Stimulated activated naive CD8-positive, alpha-beta T cell treated with anti-CD3 and anti-CD28 coated beads, Interleukin-15, Interleukin-2, amounts not matched to agents 100 ng/mL and 50 ng/mL, for 24 hours (primary cell): ENCODE measurements at regions not wholly inside any gene's neighbourhood (a gene's known extent, or its start where the extent isn't known, plus 50 kb on each side); places are given as distances from the start of the nearest gene placed in this dataset.
"Not testable (repeated sequence)": the region's sequence is repeated elsewhere in the genome, so short reads cannot be mapped to it uniquely, and the experiment has no call there.

Source experiments
- H3K27ac Mint-ChIP-seq: one replicate; pipeline ENCODE4 v1.8.0; 2021; ENCODE audit warnings: mild to moderate bottlenecking, mixed read lengths
- H3K27me3 Mint-ChIP-seq: one replicate; pipeline ENCODE4 v1.8.0; 2021; ENCODE audit warnings: mixed read lengths
- H3K36me3 Mint-ChIP-seq: one replicate; pipeline ENCODE4 v1.8.0; 2021; ENCODE audit warnings: low read depth, mixed read lengths
- H3K4me1 Mint-ChIP-seq: one replicate; pipeline ENCODE4 v1.8.0; 2021; ENCODE audit warnings: low read depth, mixed read lengths
- H3K4me3 Mint-ChIP-seq: one replicate; pipeline ENCODE4 v1.8.0; 2021; ENCODE audit warnings: mild to moderate bottlenecking, mixed read lengths
- H3K9me3 Mint-ChIP-seq: one replicate; pipeline ENCODE4 v1.8.0; 2021; ENCODE audit warnings: mixed read lengths

GRCh38 chr12:116327992-116328391 lies 50.5 kb upstream of the MED13L start:
- not testable (repeated sequence) for H3K27me3 Mint-ChIP-seq, H3K36me3 Mint-ChIP-seq, H3K4me3 Mint-ChIP-seq, H3K27ac Mint-ChIP-seq, H3K9me3 Mint-ChIP-seq
- peaks cover 25% of the 10 kb centered on the region for H3K4me1 Mint-ChIP-seq

- H3K4me1 Mint-ChIP-seq, result peaks cover 23% of the 10 kb centered on the region
- no peaks in the 10 kb centered on the region for H3K36me3 Mint-ChIP-seq
- H3K27me3 Mint-ChIP-seq, result no peaks in the 10 kb centered on the region
- no peak overlapping the region for H3K4me3 Mint-ChIP-seq
- no peak overlapping the region for H3K27ac Mint-ChIP-seq
- H3K9me3 Mint-ChIP-seq, result no peaks in the 10 kb centered on the region
Observed at GRCh38 chr12:116331876-116332275, 54.4 kb upstream of the MED13L start.

GRCh38 chr12:116332705-116333380 lies 55.4 kb upstream of the MED13L start:
- H3K36me3 Mint-ChIP-seq, result no peaks in the 10 kb centered on the region
- no peaks in the 10 kb centered on the region for H3K27me3 Mint-ChIP-seq
- no peak overlapping the region for H3K27ac Mint-ChIP-seq
- no peak overlapping the region for H3K4me3 Mint-ChIP-seq
- H3K4me1 Mint-ChIP-seq, result peaks cover 27% of the 10 kb centered on the region
- H3K9me3 Mint-ChIP-seq, result no peaks in the 10 kb centered on the region

GRCh38 chr12:116333402-116333801 lies 55.9 kb upstream of the MED13L start:
- no peaks in the 10 kb centered on the region for H3K27me3 Mint-ChIP-seq
- no peaks in the 10 kb centered on the region for H3K9me3 Mint-ChIP-seq
- H3K4me1 Mint-ChIP-seq, result peaks cover 31% of the 10 kb centered on the region
- H3K27ac Mint-ChIP-seq, result no peak overlapping the region
- no peak overlapping the region for H3K4me3 Mint-ChIP-seq
- no peaks in the 10 kb centered on the region for H3K36me3 Mint-ChIP-seq

GRCh38 chr12:116336542-116337065 lies 59.1 kb upstream of the MED13L start:
- no peaks in the 10 kb centered on the region for H3K36me3 Mint-ChIP-seq
- H3K9me3 Mint-ChIP-seq, result no peaks in the 10 kb centered on the region
- H3K4me3 Mint-ChIP-seq, result no peak overlapping the region
- peaks cover 32% of the 10 kb centered on the region for H3K4me1 Mint-ChIP-seq
- peak overlapping the region; percentile 55 for H3K27ac Mint-ChIP-seq
- H3K27me3 Mint-ChIP-seq, result no peaks in the 10 kb centered on the region

GRCh38 chr12:116337312-116337711 lies 59.8 kb upstream of the MED13L start:
- Mint-ChIP-seq H3K27ac (peak overlapping the region; percentile 55), H3K4me3 (no peak overlapping the region), H3K27me3 (no peaks in the 10 kb centered on the region), H3K36me3 (no peaks in the 10 kb centered on the region), H3K9me3 (no peaks in the 10 kb centered on the region), H3K4me1 (peaks cover 32% of the 10 kb centered on the region)

- H3K27ac Mint-ChIP-seq, result no peak overlapping the region
- no peaks in the 10 kb centered on the region for H3K9me3 Mint-ChIP-seq
- no peaks in the 10 kb centered on the region for H3K27me3 Mint-ChIP-seq
- H3K36me3 Mint-ChIP-seq, result no peaks in the 10 kb centered on the region
- H3K4me1 Mint-ChIP-seq, result peaks cover 31% of the 10 kb centered on the region
- H3K4me3 Mint-ChIP-seq, result no peak overlapping the region
Observed at GRCh38 chr12:116338064-116338846, 60.8 kb upstream of the MED13L start.

- Mint-ChIP-seq H3K27ac (no peak overlapping the region), H3K4me3 (no peak overlapping the region), H3K36me3 (no peaks in the 10 kb centered on the region), H3K4me1 (peaks cover 26% of the 10 kb centered on the region), H3K27me3 (no peaks in the 10 kb centered on the region), H3K9me3 (no peaks in the 10 kb centered on the region)
Observed at GRCh38 chr12:116339062-116339461, 61.6 kb upstream of the MED13L start.

- H3K4me3 Mint-ChIP-seq, result no peak overlapping the region
- H3K9me3 Mint-ChIP-seq, result no peaks in the 10 kb centered on the region
- H3K4me1 Mint-ChIP-seq, result peaks cover 21% of the 10 kb centered on the region
- no peaks in the 10 kb centered on the region for H3K36me3 Mint-ChIP-seq
- no peak overlapping the region for H3K27ac Mint-ChIP-seq
- H3K27me3 Mint-ChIP-seq, result no peaks in the 10 kb centered on the region
Observed at GRCh38 chr12:116339800-116340371, 62.4 kb upstream of the MED13L start.

GRCh38 chr12:116343331-116343884 lies 65.9 kb upstream of the MED13L start:
- Mint-ChIP-seq H3K4me3 (no peak overlapping the region), H3K27me3 (no peaks in the 10 kb centered on the region), H3K36me3 (no peaks in the 10 kb centered on the region), H3K4me1 (peaks cover 2% of the 10 kb centered on the region), H3K9me3 (no peaks in the 10 kb centered on the region), H3K27ac (no peak overlapping the region)

- H3K4me1 Mint-ChIP-seq, result no peaks in the 10 kb centered on the region
- no peaks in the 10 kb centered on the region for H3K9me3 Mint-ChIP-seq
- no peaks in the 10 kb centered on the region for H3K36me3 Mint-ChIP-seq
- peaks cover 3% of the 10 kb centered on the region for H3K27me3 Mint-ChIP-seq
- no peak overlapping the region for H3K4me3 Mint-ChIP-seq
- H3K27ac Mint-ChIP-seq, result no peak overlapping the region
Observed at GRCh38 chr12:116346222-116346621, 68.7 kb upstream of the MED13L start.

- no peaks in the 10 kb centered on the region for H3K9me3 Mint-ChIP-seq
- H3K27ac Mint-ChIP-seq, result no peak overlapping the region
- H3K27me3 Mint-ChIP-seq, result peaks cover 3% of the 10 kb centered on the region
- H3K4me1 Mint-ChIP-seq, result no peaks in the 10 kb centered on the region
- no peak overlapping the region for H3K4me3 Mint-ChIP-seq
- H3K36me3 Mint-ChIP-seq, result no peaks in the 10 kb centered on the region
Observed at GRCh38 chr12:116346741-116347140, 69.2 kb upstream of the MED13L start.

GRCh38 chr12:116347265-116347664 lies 69.8 kb upstream of the MED13L start:
- Mint-ChIP-seq H3K4me3 (no peak overlapping the region), H3K4me1 (no peaks in the 10 kb centered on the region), H3K27ac (no peak overlapping the region), H3K36me3 (no peaks in the 10 kb centered on the region), H3K27me3 (peaks cover 3% of the 10 kb centered on the region), H3K9me3 (no peaks in the 10 kb centered on the region)

- Mint-ChIP-seq H3K36me3 (no peaks in the 10 kb centered on the region), H3K4me3 (no peak overlapping the region), H3K9me3 (no peaks in the 10 kb centered on the region)
Observed at GRCh38 chr12:116352315-116352835, 74.9 kb upstream of the MED13L start.

GRCh38 chr12:116353958-116354357 lies 76.5 kb upstream of the MED13L start:
- H3K36me3 Mint-ChIP-seq, result no peaks in the 10 kb centered on the region

More at GRCh38 chr12:116352315-116352835, 74.9 kb upstream of the MED13L start:
- H3K4me1 Mint-ChIP-seq, result no peaks in the 10 kb centered on the region
- no peak overlapping the region for H3K27ac Mint-ChIP-seq
- peaks cover 3% of the 10 kb centered on the region for H3K27me3 Mint-ChIP-seq

More at GRCh38 chr12:116353958-116354357, 76.5 kb upstream of the MED13L start:
- H3K4me1 Mint-ChIP-seq, result peaks cover 12% of the 10 kb centered on the region
- H3K4me3 Mint-ChIP-seq, result no peak overlapping the region
- no peaks in the 10 kb centered on the region for H3K9me3 Mint-ChIP-seq
- no peak overlapping the region for H3K27ac Mint-ChIP-seq
- peaks cover 3% of the 10 kb centered on the region for H3K27me3 Mint-ChIP-seq
